ENCODE measurements at regions not wholly inside any gene's neighbourhood (a gene's known extent, or its start where the extent isn't known, plus 50 kb on each side); places are given as distances from the start of the nearest gene placed in this dataset.
"Not testable (repeated sequence)": the region's sequence is repeated elsewhere in the genome, so short reads cannot be mapped to it uniquely, and the experiment has no call there.

GRCh38 chr4:18695733-18696527 is 674.4 kb upstream of the LCORL start:
- TF ChIP-seq CTCF (IDR thresholded peaks at IDR 0.05; ENCODE audit: unreplicated experiment): no peak

GRCh38 chr4:18691431-18692200 is 670.1 kb upstream of the LCORL start:
- Mint-ChIP-seq H3K27me3 (ENCODE audit: unreplicated experiment) (peaks cover 1% of the 10 kb centered on the region), H3K9me3 (ENCODE audit: unreplicated experiment) (no peaks in the 10 kb centered on the region), H3K4me1 (ENCODE audit: unreplicated experiment) (peaks cover 19% of the 10 kb centered on the region), H3K27ac (ENCODE audit: unreplicated experiment) (peak overlapping the region; percentile 46), H3K4me3 (ENCODE audit: unreplicated experiment) (no peak overlapping the region), H3K36me3 (ENCODE audit: low read depth, unreplicated experiment) (no peaks in the 10 kb centered on the region)
- no peak for TF ChIP-seq CTCF (IDR thresholded peaks at IDR 0.05; ENCODE audit: unreplicated experiment)
- DNase-seq (ENCODE audit: low spot score): peak; percentile 36

More at GRCh38 chr4:18695733-18696527, 674.4 kb upstream of the LCORL start:
- Mint-ChIP-seq H3K36me3 (ENCODE audit: low read depth, unreplicated experiment) (no peaks in the 10 kb centered on the region), H3K9me3 (ENCODE audit: unreplicated experiment) (no peaks in the 10 kb centered on the region), H3K4me1 (ENCODE audit: unreplicated experiment) (peaks cover 13% of the 10 kb centered on the region), H3K4me3 (ENCODE audit: unreplicated experiment) (no peak overlapping the region), H3K27ac (ENCODE audit: unreplicated experiment) (no peak overlapping the region), H3K27me3 (ENCODE audit: unreplicated experiment) (peaks cover 4% of the 10 kb centered on the region)
- DNase-seq (ENCODE audit: low spot score): no peak

GRCh38 chr4:18690291-18690955 is 668.9 kb upstream of the LCORL start:
- Mint-ChIP-seq H3K27ac (ENCODE audit: unreplicated experiment) (peak overlapping the region; percentile 46), H3K9me3 (ENCODE audit: unreplicated experiment) (no peaks in the 10 kb centered on the region), H3K4me1 (ENCODE audit: unreplicated experiment) (peaks cover 19% of the 10 kb centered on the region), H3K36me3 (ENCODE audit: low read depth, unreplicated experiment) (no peaks in the 10 kb centered on the region), H3K27me3 (ENCODE audit: unreplicated experiment) (peaks cover 1% of the 10 kb centered on the region), H3K4me3 (ENCODE audit: unreplicated experiment) (no peak overlapping the region)
- no peak for TF ChIP-seq CTCF (IDR thresholded peaks at IDR 0.05; ENCODE audit: unreplicated experiment)
- DNase-seq (ENCODE audit: low spot score): no peak

GRCh38 chr4:18689308-18690115 is 668.0 kb upstream of the LCORL start:
- Mint-ChIP-seq H3K4me3 (ENCODE audit: unreplicated experiment) (no peak overlapping the region), H3K4me1 (ENCODE audit: unreplicated experiment) (peaks cover 21% of the 10 kb centered on the region), H3K9me3 (ENCODE audit: unreplicated experiment) (no peaks in the 10 kb centered on the region), H3K27me3 (ENCODE audit: unreplicated experiment) (peaks cover 1% of the 10 kb centered on the region), H3K36me3 (ENCODE audit: low read depth, unreplicated experiment) (no peaks in the 10 kb centered on the region), H3K27ac (ENCODE audit: unreplicated experiment) (no peak overlapping the region)
- peak; percentile 92 for TF ChIP-seq CTCF (IDR thresholded peaks at IDR 0.05; ENCODE audit: unreplicated experiment)
- peak; percentile 75 for DNase-seq (ENCODE audit: low spot score)

- not testable (repeated sequence) for H3K9me3 Mint-ChIP-seq (ENCODE audit: unreplicated experiment); H3K36me3 Mint-ChIP-seq (ENCODE audit: low read depth, unreplicated experiment)
- peaks cover 21% of the 10 kb centered on the region for H3K4me1 Mint-ChIP-seq (ENCODE audit: unreplicated experiment)
Observed at GRCh38 chr4:18688351-18688750, 666.8 kb upstream of the LCORL start.

More at GRCh38 chr4:18688351-18688750, 666.8 kb upstream of the LCORL start:
- H3K27me3 Mint-ChIP-seq (ENCODE audit: unreplicated experiment); H3K27ac Mint-ChIP-seq (ENCODE audit: unreplicated experiment); DNase-seq (ENCODE audit: low spot score); H3K4me3 Mint-ChIP-seq (ENCODE audit: unreplicated experiment): not testable (repeated sequence)

Data from endothelial cell (in vitro differentiated cells).